Thyroid gland (tissue), 4 donors: ENCODE measurements at regions not wholly inside any gene's neighbourhood (a gene's known extent, or its start where the extent isn't known, plus 50 kb on each side); places are given as distances from the start of the nearest gene placed in this dataset.

ENCODE experiments used
- POLR2A ChIP-seq, 2 donors: fragments of 450-650 bp; IDR thresholded peaks; one replicate each; pipeline ENCODE4 v1.6.1; 2017; ENCODE audit warnings: antibody characterized with exemption in 2 of 2, mild to moderate bottlenecking in 2 of 2, moderate library complexity in 1 of 2
- TF ChIP-seq, protein P1 (sequence below), 6 experiments: fragments of 200-600 bp in 3 of 6; fragments of 450-650 bp in 3 of 6; sonication (generic) in 3 of 6; IDR thresholded peaks; one replicate each; pipeline ENCODE4 v1.5.1; 2016 to 2019; ENCODE audit warnings: antibody characterized with exemption in 6 of 6, mild to moderate bottlenecking in 2 of 6, inconsistent platforms in 1 of 6, moderate library complexity in 1 of 6

GRCh38 chr1:106755682-106756406 is 300.6 kb upstream of the PRMT6 start:
- TF ChIP-seq, protein P1, sequence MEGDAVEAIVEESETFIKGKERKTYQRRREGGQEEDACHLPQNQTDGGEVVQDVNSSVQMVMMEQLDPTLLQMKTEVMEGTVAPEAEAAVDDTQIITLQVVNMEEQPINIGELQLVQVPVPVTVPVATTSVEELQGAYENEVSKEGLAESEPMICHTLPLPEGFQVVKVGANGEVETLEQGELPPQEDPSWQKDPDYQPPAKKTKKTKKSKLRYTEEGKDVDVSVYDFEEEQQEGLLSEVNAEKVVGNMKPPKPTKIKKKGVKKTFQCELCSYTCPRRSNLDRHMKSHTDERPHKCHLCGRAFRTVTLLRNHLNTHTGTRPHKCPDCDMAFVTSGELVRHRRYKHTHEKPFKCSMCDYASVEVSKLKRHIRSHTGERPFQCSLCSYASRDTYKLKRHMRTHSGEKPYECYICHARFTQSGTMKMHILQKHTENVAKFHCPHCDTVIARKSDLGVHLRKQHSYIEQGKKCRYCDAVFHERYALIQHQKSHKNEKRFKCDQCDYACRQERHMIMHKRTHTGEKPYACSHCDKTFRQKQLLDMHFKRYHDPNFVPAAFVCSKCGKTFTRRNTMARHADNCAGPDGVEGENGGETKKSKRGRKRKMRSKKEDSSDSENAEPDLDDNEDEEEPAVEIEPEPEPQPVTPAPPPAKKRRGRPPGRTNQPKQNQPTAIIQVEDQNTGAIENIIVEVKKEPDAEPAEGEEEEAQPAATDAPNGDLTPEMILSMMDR (IDR thresholded peaks at IDR 0.05) = no peak
- no peak for TF ChIP-seq POLR2A (IDR thresholded peaks at IDR 0.05)
